ENCODE measurements at regions not wholly inside any gene's neighbourhood (a gene's known extent, or its start where the extent isn't known, plus 50 kb on each side); places are given as distances from the start of the nearest gene placed in this dataset.

GRCh38 chr12:88662961-88663360 lies 82.7 kb upstream of the KITLG start:
- Histone ChIP-seq H3K4me2 (ENCODE audit: low read length) (no peak overlapping the region), H3K79me2 (replicated peaks; ENCODE audit: insufficient read depth, low read length) (no peaks in the 10 kb centered on the region), H3F3A (ENCODE audit: insufficient read depth, low read length, poor library complexity, severe bottlenecking) (no peaks in the 10 kb centered on the region), H3K9ac (ENCODE audit: low read length) (no peak overlapping the region), H3K4me3 (ENCODE audit: low read length) (no peak overlapping the region), H4K20me1 (ENCODE audit: insufficient read depth) (no peaks in the 10 kb centered on the region), H3K27ac (ENCODE audit: low read length) (no peak overlapping the region), H3K9me3 (ENCODE audit: low read length) (no peaks in the 10 kb centered on the region), H3K9me2 (ENCODE audit: insufficient read depth, low read length) (no peaks in the 10 kb centered on the region), H3K27me3 (ENCODE audit: insufficient read depth, low read depth, low read length) (no peaks in the 10 kb centered on the region), H2AFZ (ENCODE audit: low read depth, low read length) (no peak overlapping the region), H3K36me3 (ENCODE audit: insufficient read depth, low read length) (no peaks in the 10 kb centered on the region)
- TF ChIP-seq MXI1 (conservative IDR thresholded peaks at IDR 0.05; ENCODE audit: poor library complexity, severe bottlenecking) (no peak), EP300 (conservative IDR thresholded peaks at IDR 0.05; ENCODE audit: poor library complexity, severe bottlenecking) (no peak), CTCF (IDR thresholded peaks at IDR 0.05; ENCODE audit: poor library complexity, severe bottlenecking) (no peak), EZH2 (IDR thresholded peaks at IDR 0.05; ENCODE audit: borderline replicate concordance, insufficient read depth, low read length, poor library complexity, severe bottlenecking) (no peak), POLR2AphosphoS5 (IDR thresholded peaks at IDR 0.05) (no peak), SMC3 (conservative IDR thresholded peaks at IDR 0.05; ENCODE audit: poor library complexity) (no peak), TAF1 (IDR thresholded peaks at IDR 0.05; ENCODE audit: low read depth) (no peak), RAD21 (conservative IDR thresholded peaks at IDR 0.05) (no peak)
- TF ChIP-seq, protein P1, sequence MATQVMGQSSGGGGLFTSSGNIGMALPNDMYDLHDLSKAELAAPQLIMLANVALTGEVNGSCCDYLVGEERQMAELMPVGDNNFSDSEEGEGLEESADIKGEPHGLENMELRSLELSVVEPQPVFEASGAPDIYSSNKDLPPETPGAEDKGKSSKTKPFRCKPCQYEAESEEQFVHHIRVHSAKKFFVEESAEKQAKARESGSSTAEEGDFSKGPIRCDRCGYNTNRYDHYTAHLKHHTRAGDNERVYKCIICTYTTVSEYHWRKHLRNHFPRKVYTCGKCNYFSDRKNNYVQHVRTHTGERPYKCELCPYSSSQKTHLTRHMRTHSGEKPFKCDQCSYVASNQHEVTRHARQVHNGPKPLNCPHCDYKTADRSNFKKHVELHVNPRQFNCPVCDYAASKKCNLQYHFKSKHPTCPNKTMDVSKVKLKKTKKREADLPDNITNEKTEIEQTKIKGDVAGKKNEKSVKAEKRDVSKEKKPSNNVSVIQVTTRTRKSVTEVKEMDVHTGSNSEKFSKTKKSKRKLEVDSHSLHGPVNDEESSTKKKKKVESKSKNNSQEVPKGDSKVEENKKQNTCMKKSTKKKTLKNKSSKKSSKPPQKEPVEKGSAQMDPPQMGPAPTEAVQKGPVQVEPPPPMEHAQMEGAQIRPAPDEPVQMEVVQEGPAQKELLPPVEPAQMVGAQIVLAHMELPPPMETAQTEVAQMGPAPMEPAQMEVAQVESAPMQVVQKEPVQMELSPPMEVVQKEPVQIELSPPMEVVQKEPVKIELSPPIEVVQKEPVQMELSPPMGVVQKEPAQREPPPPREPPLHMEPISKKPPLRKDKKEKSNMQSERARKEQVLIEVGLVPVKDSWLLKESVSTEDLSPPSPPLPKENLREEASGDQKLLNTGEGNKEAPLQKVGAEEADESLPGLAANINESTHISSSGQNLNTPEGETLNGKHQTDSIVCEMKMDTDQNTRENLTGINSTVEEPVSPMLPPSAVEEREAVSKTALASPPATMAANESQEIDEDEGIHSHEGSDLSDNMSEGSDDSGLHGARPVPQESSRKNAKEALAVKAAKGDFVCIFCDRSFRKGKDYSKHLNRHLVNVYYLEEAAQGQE (IDR thresholded peaks at IDR 0.05; ENCODE audit: borderline replicate concordance): no peak

DNA sequence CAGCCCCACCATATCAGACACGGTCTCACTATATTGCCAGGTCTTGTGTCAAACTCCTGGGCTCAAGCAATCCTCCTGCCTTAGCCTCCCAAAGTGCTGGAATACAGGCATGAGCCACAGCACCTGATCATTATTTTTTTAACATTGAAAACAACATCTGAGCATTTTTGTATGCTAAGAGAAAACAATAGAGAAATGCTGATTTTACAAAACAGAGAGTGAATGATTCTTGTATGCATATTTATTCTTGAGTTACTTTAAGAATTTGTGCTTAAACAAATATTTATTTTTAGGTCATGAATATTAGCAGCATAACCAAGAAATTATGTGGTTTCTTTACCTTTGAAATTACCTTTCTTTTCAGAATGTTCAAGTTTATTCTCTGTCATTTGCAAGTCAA lies 81.8 kb upstream of the KITLG start:
- Histone ChIP-seq H3K27ac (ENCODE audit: low read length) (no peak overlapping the region), H3K9ac (ENCODE audit: low read length) (no peak overlapping the region), H3K36me3 (ENCODE audit: insufficient read depth, low read length) (no peaks in the 10 kb centered on the region), H3F3A (ENCODE audit: insufficient read depth, low read length, poor library complexity, severe bottlenecking) (no peaks in the 10 kb centered on the region), H3K9me3 (ENCODE audit: low read length) (no peaks in the 10 kb centered on the region), H3K4me3 (ENCODE audit: low read length) (no peak overlapping the region), H3K79me2 (replicated peaks; ENCODE audit: insufficient read depth, low read length) (no peaks in the 10 kb centered on the region), H3K4me2 (ENCODE audit: low read length) (no peak overlapping the region), H4K20me1 (ENCODE audit: insufficient read depth) (no peaks in the 10 kb centered on the region), H3K9me2 (ENCODE audit: insufficient read depth, low read length) (no peaks in the 10 kb centered on the region), H2AFZ (ENCODE audit: low read depth, low read length) (no peak overlapping the region), H3K27me3 (ENCODE audit: insufficient read depth, low read depth, low read length) (no peaks in the 10 kb centered on the region)
- TF ChIP-seq, protein P1 (IDR thresholded peaks at IDR 0.05; ENCODE audit: borderline replicate concordance): no peak
- TF ChIP-seq EZH2 (IDR thresholded peaks at IDR 0.05; ENCODE audit: borderline replicate concordance, insufficient read depth, low read length, poor library complexity, severe bottlenecking): no peak
- no peak for TF ChIP-seq TAF1 (IDR thresholded peaks at IDR 0.05; ENCODE audit: low read depth)
- no peak for TF ChIP-seq CTCF (IDR thresholded peaks at IDR 0.05; ENCODE audit: poor library complexity, severe bottlenecking)
- no peak for TF ChIP-seq POLR2AphosphoS5 (IDR thresholded peaks at IDR 0.05)
- TF ChIP-seq SMC3 (conservative IDR thresholded peaks at IDR 0.05; ENCODE audit: poor library complexity): no peak
- no peak for TF ChIP-seq EP300 (conservative IDR thresholded peaks at IDR 0.05; ENCODE audit: poor library complexity, severe bottlenecking)
- no peak for TF ChIP-seq RAD21 (conservative IDR thresholded peaks at IDR 0.05)
- no peak for TF ChIP-seq MXI1 (conservative IDR thresholded peaks at IDR 0.05; ENCODE audit: poor library complexity, severe bottlenecking)
